ENCODE measurements at regions not wholly inside any gene's neighbourhood (a gene's known extent, or its start where the extent isn't known, plus 50 kb on each side); places are given as distances from the start of the nearest gene placed in this dataset.

DNA sequence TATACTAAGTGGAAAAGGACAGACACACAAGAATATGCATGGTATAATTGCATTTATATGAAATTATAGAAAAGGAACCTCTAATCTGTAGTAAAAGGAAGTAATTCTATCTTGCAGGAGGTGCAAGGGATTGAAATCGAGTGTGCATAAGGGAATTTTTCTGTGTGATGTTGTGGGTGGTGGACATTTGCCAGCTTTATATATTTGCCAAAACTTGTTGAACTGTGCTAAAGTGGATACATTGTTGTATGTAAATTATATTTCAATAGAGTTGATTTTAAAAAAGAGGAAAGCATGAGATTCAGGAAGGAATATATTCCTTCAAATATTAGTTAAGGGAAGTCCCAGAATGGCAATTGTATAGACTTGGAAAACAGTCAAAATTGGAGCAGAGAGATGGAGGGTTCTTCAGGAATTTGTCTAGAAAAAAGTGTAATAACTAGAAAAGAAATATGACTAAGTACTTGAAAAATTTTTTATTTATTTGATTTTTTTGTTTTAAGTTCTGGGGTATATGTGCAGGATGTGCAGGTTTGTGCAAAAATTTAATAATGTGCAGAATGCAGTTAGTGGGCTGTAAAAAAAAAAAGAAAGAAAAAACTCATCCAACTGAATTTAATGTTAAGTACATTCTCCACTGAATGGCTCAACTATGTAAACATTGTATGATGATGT is 96.1 kb downstream of the ARL4A start:
- DNase-seq (ENCODE audit: low spot score), result no peak

DNA sequence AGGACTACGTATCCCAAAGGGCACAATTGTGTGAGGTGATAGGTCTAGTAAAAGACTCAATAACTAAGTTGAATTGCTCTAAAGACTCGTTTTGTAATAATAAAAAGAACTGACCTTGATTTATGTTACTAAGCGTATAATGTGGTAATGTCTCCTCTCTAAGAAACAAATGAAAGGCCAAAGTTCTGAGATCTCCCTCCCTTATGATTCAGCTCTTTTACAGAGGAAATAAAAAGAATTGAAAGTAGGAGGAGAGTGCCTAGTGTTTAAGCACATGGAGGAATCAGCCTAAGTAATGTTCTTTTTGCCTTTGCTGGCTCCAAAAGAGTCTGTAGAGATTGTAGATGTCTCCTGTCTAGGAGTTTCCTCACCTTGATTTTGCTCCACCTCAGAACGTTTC is 98.0 kb downstream of the ARL4A start:
- no peak for DNase-seq (ENCODE audit: low spot score)

DNA sequence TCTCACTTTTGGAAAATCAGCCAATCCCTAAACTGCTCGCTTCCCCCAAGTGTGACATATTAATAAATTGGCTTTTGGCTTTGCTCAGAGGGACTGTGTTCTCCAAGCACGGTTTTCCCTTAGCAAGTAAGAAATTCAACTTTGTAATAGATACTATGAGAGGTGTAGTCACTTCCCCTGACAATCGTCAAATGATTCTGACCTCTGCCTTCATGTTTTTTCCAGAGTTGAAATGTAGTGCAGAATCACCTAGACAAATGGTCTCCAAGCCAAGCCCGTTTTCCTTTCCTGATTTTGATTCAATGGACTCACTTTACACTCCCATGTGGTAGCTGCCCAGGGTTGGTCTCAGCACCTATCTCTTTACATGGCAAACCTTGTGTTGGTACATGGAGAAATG is 99.1 kb downstream of the ARL4A start:
- DNase-seq (ENCODE audit: low spot score), result no peak

DNA sequence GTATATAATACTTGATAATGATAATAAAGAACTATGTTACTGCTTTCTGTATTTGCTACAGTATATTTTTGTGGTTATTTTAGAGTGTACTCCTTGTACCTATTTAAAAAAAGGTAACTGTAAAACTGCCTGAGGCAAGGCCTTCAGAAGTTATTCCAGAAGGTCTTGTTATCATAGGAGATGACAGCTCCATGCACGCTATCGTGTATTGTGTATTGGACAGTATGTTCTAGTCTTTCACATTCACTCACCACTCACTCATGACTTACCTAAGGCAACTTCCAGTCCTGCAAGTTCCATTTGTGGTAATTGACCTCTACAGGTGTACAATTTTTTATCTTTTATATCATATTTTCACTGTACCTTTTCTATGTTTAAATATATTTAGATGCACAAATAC is 100.7 kb downstream of the ARL4A start:
- no peak for DNase-seq (ENCODE audit: low spot score)

DNA sequence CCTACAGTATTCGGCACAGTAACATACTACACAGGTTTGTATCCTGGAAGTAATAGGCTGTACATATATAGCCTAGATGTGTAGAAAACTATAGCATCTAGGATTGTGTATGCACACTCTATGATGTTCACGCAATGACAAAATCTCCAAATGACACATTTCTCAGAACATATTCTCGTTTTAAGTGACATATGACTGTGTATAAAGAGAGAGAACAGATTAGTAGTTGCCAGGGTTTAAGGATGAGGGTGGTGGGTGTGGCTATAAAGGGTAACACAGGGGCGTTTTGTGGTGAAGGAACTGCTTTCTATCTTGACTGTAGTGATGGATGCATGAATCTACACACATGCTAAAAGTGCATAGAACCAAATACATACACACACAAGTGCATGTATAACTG is 101.2 kb downstream of the ARL4A start:
- DNase-seq (ENCODE audit: low spot score), result no peak

DNA sequence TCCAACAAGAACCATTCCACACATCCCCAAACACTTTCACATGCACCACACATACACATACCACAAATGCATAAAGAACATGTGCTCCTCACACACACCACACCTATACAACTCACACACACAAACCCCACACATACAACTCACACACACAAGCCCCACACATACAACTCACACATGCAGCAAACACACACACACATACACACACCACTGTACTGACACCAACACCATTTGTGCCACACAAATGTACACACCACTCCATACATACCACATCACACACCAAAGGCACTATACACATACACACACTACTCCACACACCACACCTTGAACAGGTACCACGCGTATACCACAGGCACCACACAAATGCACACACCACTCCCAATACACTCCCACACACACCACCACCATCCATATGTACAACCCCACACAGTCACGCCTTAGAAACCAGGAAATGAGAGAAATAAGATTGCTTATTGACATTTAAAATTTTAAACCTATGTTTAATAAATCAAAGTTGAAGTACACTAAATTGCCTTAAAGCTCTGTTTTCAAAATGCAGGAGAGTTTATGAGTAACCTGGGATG is 107.4 kb downstream of the ARL4A start:
- DNase-seq (ENCODE audit: low spot score), result no peak

DNA sequence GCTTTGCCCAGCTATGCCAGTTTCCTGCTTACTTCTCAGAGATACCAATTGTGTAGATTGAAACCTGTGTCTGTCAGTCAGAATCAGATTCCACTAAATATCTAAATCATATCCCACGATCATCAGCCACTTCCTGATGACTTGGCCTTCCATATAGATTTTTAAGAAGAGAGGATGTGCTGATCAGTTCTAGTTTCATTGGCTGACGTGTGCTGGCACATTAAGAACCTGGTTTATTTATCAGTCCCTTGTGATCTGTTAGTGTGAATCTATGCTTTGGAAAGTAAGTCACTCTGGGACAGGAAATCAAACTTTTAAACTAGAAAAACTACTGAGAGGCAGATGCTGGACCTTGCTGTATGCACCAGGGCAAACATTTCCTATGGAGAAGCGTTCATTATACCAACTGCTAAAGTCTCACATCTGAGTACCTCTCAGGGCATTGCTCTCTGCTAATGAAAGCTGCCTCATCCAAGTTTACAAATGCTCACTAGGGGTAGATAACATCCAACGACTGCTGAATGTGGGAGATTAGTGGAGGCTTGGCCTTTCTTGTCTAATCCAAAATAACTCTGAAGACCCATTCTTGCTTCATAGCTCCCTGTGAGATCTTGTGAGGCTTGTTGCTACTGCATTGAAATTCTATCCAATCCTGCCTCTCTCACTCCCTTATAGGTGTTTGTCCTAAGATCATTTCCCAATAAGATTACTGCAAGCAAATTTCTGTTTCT is 109.1 kb downstream of the ARL4A start:
- DNase-seq (ENCODE audit: low spot score), result no peak

DNA sequence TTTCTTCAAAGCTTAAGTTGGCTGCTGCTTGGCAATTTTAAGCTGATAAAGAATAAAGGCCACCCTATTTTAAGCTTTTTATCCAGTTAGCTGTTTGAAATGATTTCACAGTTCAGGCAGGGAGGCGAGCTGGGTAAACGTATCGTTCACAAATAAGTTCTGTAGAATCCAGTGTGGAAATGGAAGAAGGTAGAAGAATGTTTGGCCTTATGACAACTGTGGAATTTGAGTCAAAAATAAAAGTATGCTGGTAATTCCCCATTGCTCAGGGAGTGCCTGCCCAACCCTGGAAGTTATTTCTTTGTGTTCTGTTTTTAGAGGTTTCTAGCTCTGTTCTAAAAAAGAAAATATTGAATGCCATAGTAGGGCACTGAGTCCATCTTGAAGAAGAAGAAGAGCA is 113.1 kb downstream of the ARL4A start:
- no peak for DNase-seq (ENCODE audit: low spot score)

DNA sequence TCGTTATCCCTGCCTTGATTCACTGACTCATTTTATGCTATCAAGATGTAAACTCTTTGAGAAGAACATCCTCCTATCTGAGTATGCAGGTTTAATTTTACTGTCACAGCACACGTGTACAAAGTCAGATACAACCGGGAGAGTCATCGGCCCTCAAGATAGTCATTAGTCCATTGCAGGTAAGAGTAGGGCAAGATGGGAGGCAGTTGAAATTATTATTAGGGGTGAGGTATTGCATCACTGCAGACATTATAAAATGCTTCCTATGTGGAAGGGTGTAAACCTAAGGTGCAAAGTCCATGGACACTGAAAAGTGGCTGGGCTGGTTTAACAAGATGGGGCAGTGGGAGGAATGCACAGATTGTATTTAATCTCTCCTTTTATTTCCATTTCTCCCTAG is 113.7 kb downstream of the ARL4A start:
- no peak for DNase-seq (ENCODE audit: low spot score)

DNA sequence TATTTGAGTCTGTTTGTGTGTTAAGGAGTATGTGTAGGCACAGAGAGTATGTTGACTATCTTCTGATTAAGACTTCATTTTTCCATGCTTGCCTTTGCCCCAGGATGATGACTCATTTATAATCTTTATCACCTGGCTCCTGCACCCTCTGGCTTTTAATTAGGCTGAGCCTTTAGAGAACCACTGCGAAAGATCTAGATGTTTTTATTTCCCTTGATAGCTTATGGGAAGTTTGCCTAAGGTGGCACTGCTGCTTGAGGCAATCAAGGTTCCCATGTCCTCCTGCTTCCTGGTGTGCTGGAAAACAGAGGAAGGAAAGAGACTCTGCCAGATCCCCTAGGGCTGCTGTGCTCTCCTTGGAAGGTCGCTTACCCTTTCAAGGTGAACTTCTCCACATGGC is 114.6 kb downstream of the ARL4A start:
- no peak for DNase-seq (ENCODE audit: low spot score)

DNA sequence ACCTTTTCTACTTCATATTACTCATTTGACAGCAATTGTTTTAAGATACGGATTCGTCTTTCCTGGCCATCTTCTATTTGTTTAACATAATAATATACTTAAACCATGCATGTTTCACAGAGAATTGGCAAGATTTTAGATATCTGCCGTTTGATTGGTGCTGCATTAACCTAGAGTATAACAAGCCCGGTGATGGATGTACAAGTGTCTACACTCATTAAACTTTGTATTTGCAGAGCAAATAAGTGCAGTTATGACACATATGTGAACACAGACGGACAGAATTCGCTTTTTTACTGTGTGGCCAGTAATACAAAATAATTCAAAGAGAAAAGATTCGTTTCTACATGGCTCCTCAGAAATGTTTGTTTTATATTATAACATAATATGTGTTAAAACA is 116.1 kb downstream of the ARL4A start:
- DNase-seq (ENCODE audit: low spot score), result no peak

DNA sequence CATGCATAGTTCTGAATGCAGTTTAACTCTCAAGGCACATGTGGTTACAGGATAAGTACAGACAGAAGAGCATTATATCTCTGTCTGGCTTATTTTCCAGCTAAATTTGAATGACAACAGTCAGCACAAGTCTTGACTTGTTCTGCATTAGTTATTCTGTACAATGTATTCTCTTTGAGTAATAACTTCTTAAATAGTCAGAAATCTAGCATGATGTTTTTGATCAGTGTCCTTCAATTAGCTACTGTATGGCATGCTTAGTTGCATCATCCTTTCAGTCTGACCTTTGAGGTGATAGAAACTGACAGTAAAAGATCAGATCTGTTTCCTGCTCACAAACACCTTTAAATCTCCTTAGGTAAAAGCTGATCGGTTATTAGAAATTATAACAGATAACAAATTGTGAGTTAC is 118.1 kb downstream of the ARL4A start:
- DNase-seq (ENCODE audit: low spot score), result no peak

DNA sequence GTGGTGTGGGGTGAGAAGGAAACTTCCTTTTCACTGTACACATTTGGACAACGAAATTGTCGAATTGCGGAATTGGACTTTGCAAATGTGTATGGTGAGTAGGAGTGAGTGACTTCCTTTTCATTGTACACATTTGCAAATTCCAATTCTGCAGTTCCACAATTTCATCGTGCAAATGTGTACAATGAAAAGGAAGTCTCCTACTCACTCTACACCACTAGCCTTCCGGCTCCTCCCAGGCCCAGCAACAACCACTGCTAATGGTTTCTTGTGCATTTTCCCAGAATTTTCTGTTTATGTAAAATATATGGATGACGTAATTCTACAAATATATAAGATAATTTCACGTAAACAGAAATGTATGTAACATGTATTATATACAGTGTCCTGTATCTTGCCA is 118.5 kb downstream of the ARL4A start:
- DNase-seq (ENCODE audit: low spot score), result no peak

DNA sequence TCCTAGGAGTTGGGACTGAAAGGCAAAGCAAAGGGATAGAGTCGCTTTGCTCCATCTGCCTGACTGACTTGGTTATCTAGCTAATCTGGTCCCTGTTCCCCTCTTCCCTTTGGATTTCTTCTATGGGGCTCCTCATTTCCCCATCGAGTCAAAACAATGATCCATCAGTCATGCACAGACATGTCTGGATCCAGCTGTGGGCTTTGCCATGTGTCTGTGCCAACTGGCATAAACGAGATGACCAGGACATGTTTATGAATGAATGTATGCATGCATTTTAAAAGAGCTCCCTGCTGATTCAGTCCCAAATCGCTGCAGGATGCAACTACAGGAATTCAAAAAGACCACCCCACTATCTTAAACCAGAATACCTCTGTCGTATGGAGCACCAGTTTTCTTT is 122.0 kb downstream of the ARL4A start:
- DNase-seq (ENCODE audit: low spot score), result no peak

DNA sequence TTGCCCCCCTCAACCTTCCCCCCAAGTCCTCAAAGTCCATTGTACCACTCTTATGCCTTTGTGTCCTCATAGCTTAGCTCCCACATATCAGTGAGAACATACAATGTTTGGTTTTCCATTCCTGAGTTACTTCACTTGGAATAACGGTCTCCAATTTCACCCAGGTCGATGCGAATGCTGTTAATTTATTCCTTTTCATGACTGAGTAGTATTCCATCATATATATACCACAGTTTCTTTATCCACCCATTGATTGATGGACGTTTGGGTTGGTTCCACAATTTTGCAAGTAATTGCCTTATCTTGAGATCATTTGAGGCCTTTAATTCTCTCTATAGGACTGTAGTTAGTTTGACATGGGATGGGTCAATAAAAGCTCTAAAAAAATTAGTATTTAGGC is 124.7 kb downstream of the ARL4A start:
- no peak for DNase-seq (ENCODE audit: low spot score)

DNA sequence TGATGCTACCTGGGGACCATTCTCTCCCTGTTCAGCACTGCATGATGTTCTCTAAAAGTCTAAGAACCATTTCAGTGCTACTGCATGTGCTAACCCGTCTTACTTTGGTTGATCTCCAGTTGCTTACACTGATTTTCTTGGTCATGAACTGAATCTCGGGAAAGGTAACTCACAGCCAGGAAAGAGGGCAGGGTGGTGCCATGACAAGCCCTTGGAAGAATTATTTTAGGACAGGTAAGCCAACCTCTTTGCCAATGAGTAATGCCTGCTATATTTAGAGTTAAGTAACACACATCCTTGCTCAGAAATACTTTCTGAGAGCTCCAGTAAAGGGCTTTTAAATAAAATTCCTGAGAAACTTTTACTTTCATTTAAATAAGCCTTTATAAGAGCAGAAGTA is 126.7 kb downstream of the ARL4A start:
- DNase-seq (ENCODE audit: low spot score), result no peak

DNA sequence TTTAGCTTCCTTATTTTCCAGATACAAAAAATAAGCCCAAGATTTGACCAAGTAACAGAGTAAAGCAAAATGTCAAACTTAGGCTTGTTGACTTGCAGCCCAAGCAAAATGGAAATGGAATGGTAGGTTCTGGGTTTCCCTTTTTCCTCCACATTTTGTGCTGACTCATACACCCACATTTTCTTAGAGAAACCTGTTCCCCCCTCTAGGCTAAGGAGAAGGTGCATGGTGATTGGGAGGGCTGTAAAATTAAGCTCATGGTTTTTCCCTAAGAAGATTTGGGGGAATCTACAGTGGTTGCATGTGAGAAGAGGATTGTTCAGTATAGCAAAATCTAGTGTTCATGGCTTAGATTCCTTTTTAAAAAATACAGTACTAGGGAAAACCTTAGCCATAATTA is 127.4 kb downstream of the ARL4A start:
- DNase-seq (ENCODE audit: low spot score), result no peak

DNA sequence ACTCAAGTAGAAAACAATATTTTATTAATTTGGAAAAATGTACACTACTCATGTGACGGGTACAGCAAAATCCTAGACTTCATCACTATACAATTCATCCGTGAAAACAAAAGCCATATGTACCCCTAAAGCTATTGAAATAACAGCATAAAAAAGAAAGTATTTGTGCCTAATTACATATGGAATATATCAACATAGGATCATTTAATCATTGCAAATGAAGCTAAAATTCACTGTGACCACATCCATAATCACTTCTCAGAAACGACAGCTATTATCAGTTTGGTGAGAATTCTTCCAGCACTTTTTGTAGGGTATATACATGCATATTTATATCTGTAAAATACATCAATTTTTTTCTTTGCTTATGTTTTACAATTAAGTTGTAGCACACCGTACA is 128.0 kb downstream of the ARL4A start:
- DNase-seq (ENCODE audit: low spot score), result no peak

DNA sequence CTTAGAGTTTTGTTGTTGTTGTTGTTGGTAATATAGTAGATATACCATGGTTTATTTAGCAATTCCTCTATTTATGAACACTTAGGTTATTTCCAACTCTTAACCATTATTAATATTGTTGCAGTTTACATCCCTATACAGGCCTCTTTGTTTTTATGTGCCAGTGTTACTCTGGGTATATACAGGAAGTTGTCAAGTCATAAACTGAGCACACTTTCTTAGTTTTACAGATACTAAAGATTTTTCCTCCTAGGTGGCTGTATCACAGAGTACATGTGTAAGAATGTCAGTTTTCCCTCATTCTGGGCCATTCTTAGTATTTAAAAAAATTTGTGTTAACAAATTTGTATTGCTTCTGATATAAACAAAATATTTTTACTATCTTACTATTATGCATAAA is 128.4 kb downstream of the ARL4A start:
- DNase-seq (ENCODE audit: low spot score), result no peak

DNA sequence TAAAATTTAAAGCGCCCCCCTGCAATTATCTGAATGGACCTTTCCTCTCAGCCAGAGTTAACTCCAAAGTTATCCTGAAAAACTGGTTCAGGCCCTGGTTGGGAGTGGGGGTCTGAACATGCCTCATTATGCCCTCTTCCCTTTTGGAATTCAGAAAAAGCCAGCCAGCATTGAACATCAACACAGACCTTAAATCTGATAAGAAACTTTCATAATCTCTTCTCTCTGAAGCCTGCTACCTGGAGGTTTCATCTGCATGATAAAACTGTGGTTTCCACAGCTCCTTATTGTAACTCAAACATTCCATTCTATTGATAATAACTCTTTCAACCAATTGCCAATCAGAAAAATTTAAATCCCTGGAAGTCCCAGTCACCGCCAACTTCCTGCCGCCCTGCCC is 133.3 kb downstream of the ARL4A start:
- no peak for DNase-seq (ENCODE audit: low spot score)

DNA sequence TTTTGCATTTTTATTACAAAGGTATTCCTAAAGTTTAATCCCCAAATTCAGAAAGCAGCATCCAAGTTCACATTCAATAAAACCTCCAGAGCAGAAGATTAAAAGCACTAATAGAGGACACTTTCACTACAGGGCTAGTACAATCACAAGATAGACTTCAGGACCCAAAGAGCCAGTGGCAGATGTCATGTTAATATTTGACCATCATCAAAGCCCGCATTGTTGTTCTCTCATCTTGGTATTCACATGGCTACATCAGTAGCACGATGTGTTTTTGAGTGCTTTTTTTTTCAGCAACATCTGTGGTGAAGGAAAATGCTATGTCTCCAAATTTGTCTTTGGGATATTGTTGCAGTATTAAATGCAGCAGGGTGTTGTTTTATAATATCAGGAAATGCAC is 134.3 kb downstream of the ARL4A start:
- peak; percentile 66 for DNase-seq (ENCODE audit: low spot score)

DNA sequence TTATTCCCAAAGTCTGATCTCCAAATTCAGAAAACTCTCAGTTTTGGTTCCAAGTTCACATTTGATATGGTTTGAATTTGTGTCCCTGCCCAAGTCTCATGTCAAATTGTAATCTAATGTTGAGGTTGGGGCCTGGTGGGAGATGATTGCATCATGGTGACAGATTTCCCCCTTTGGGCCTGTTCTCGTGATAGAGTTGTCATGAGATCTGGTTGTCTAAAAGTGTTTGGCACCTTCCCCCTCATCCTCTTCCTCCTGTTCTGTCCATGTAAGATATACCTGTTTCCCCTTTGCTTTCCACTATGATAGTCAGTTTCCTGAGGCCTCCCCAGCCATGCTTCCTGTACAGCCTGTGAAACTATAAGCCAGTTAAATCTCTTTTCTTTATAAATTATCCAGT is 138.6 kb downstream of the ARL4A start:
- no peak for DNase-seq (ENCODE audit: low spot score)

DNA sequence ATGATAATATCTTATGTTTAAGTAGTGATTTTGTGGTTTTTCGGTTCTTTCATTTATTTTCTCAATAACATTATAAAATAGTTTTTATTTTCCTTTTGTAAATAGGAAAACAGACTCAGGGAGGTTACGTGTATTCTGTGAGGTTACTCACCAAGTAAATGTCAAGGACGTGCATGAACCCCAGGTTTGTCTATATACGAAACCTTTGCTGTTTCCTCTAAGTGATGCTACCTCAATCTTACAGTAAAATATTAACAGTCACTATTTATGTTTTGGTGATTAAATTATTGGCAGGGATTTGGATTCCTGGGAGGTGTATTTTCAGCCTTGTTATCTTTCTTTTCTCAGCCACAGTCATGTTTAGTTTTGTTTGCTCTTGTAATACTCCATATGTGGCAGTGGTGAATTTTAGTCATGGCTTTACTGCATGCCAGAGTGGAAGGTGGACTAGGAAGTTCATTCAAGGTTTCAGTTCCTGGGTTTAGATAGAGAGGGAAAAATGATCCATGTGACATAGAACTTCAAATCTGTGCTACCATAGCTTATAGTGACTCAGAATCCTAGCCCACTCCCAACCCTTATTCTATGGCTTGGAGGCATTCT is 139.9 kb downstream of the ARL4A start:
- DNase-seq (ENCODE audit: low spot score), result no peak
